Smooth muscle cell (in vitro differentiated cells): ENCODE measurements at regions not wholly inside any gene's neighbourhood (a gene's known extent, or its start where the extent isn't known, plus 50 kb on each side); places are given as distances from the start of the nearest gene placed in this dataset.
"Not testable (repeated sequence)": the region's sequence is repeated elsewhere in the genome, so short reads cannot be mapped to it uniquely, and the experiment has no call there.

ENCODE experiments used
- DNase-seq: peaks from one replicate; lab custom pipeline; 2025; ENCODE audit not compliant: unreplicated experiment; lab: John Stamatoyannopoulos, UW
- H2AFZ ChIP-seq: fragments of 200-600 bp; sonication (generic); 2 replicates; pipeline ENCODE4 v1.6.0; 2016; ENCODE audit warnings: antibody characterized with exemption, low read depth, mild to moderate bottlenecking
- H3F3A ChIP-seq: fragments of 200-600 bp; sonication (generic); 2 replicates; pipeline ENCODE4 v1.6.0; 2017; ENCODE audit warnings: antibody characterized with exemption, low read depth
- H3K27ac ChIP-seq: fragments of 200-600 bp; sonication (generic); 2 replicates; pipeline ENCODE4 v1.5.1; 2016; ENCODE audit warnings: low read depth, mild to moderate bottlenecking
- H3K27me3 ChIP-seq: fragments of 200-600 bp; sonication (generic); 2 replicates; pipeline ENCODE4 v1.6.1; 2016; ENCODE audit warnings: low read depth, mild to moderate bottlenecking
- H3K36me3 ChIP-seq: fragments of 200-600 bp; sonication (generic); 2 replicates; pipeline ENCODE4 v1.5.1; 2016; ENCODE audit warnings: low read depth
- H3K4me1 ChIP-seq: fragments of 200-600 bp; sonication (generic); 2 replicates; pipeline ENCODE4 v1.5.1; 2016; ENCODE audit warnings: low read depth
- H3K4me2 ChIP-seq: fragments of 200-600 bp; sonication (generic); 2 replicates; pipeline ENCODE4 v1.6.0; 2016; ENCODE audit warnings: mild to moderate bottlenecking
- H3K4me3 ChIP-seq: fragments of 200-600 bp; sonication (generic); 2 replicates; pipeline ENCODE4 v1.5.1; 2016; ENCODE audit warnings: mild to moderate bottlenecking
- H3K79me2 ChIP-seq: fragments of 200-600 bp; sonication (generic); 2 replicates; pipeline ENCODE4 v1.6.0; 2016; ENCODE audit warnings: low read depth, mild to moderate bottlenecking
- H3K9ac ChIP-seq: fragments of 200-600 bp; sonication (generic); 2 replicates; pipeline ENCODE4 v1.6.0; 2016; ENCODE audit warnings: low read depth
- H3K9me3 ChIP-seq: fragments of 200-600 bp; sonication (generic); replicated peaks from 2 replicates; pipeline ENCODE4 v1.5.1; 2016; ENCODE audit warnings: low read depth
- H4K20me1 ChIP-seq: fragments of 200-600 bp; sonication (generic); 2 replicates; pipeline ENCODE4 v1.6.0; 2016; ENCODE audit warnings: low read depth
- CTCF ChIP-seq: fragments of 200-600 bp; sonication (generic); IDR thresholded peaks from 2 replicates; pipeline ENCODE4 v1.5.1; 2017; ENCODE audit warnings: borderline replicate concordance, mild to moderate bottlenecking, antibody characterized with exemption; ENCODE audit not compliant: insufficient read depth, poor library complexity, severe bottlenecking
- WGBS: methylation state at CpG from one replicate; pipeline ENCODE4 v1.1.7; 2016; ENCODE audit warnings: low lambda C conversion rate; 5-methylcytosine and 5-hydroxymethylcytosine counted together

- no peak overlapping the region for H3K4me3 ChIP-seq
- no peak for TF ChIP-seq CTCF
- no peaks in the 10 kb centered on the region for H3F3A ChIP-seq
- no peaks in the 10 kb centered on the region for H3K36me3 ChIP-seq
- H3K4me1 ChIP-seq: no peaks in the 10 kb centered on the region
- no peak overlapping the region for H3K27ac ChIP-seq
- WGBS: 92% methylated on average over 2 of the region's 2 CpGs
- no peaks in the 10 kb centered on the region for H3K79me2 ChIP-seq
- no peaks in the 10 kb centered on the region for H4K20me1 ChIP-seq
- H3K9ac ChIP-seq: no peak overlapping the region
- no peak overlapping the region for H3K4me2 ChIP-seq
- DNase-seq: no peak
- H3K9me3 ChIP-seq: peaks cover 8% of the 10 kb centered on the region
- H3K27me3 ChIP-seq: no peaks in the 10 kb centered on the region
- H2AFZ ChIP-seq: no peak overlapping the region
Measured at GRCh38 chr3:194886836-194887235, 201.2 kb downstream of the FAM43A start.

DNA sequence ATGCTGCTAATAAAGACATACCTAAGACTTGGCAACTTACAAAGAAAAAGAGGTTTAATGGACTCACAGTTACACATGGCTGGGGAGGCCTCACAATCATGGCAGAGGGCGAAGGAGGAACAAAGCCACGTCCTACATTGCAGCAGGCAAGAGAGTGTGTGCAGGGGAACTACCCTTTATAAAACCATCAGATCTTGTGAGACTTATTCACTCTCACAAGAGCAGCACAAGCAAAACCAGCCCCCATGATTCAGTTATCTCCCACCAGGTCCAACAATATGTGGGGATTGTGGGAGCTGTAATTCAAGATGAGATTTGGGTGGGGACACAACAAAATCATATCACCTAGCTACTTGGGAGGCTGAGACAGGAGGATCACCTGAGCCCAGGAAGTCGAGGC lies 202.4 kb downstream of the FAM43A start:
- H3K9me3 ChIP-seq, DNase-seq, H3K4me1 ChIP-seq, H3K36me3 ChIP-seq, H3K27me3 ChIP-seq, H3K4me3 ChIP-seq, H2AFZ ChIP-seq, H3K79me2 ChIP-seq, H4K20me1 ChIP-seq, H3K27ac ChIP-seq, H3F3A ChIP-seq, H3K9ac ChIP-seq, H3K4me2 ChIP-seq: not testable (repeated sequence)
- WGBS: 94% methylated on average over 3 of the region's 3 CpGs

GRCh38 chr3:194888916-194889315 lies 203.2 kb downstream of the FAM43A start:
- Histone ChIP-seq H3K4me1 (no peaks in the 10 kb centered on the region), H3K36me3 (no peaks in the 10 kb centered on the region), H3K9ac (no peak overlapping the region), H3K27me3 (no peaks in the 10 kb centered on the region), H3K4me3 (no peak overlapping the region), H3K4me2 (no peak overlapping the region), H3K79me2 (no peaks in the 10 kb centered on the region), H4K20me1 (no peaks in the 10 kb centered on the region), H3K9me3 (peaks cover 4% of the 10 kb centered on the region), H3F3A (no peaks in the 10 kb centered on the region), H3K27ac (no peak overlapping the region), H2AFZ (no peak overlapping the region)
- 97% methylated on average over 3 of the region's 3 CpGs for WGBS
- TF ChIP-seq CTCF: no peak
- no peak for DNase-seq

GRCh38 chr3:194890091-194890490 lies 204.4 kb downstream of the FAM43A start:
- no peak for TF ChIP-seq CTCF
- H3F3A ChIP-seq: no peaks in the 10 kb centered on the region
- H3K27me3 ChIP-seq: no peaks in the 10 kb centered on the region
- no peaks in the 10 kb centered on the region for H3K36me3 ChIP-seq
- no peaks in the 10 kb centered on the region for H3K4me1 ChIP-seq
- 75% methylated on average over 7 of the region's 7 CpGs for WGBS
- no peak overlapping the region for H3K9ac ChIP-seq
- H4K20me1 ChIP-seq: no peaks in the 10 kb centered on the region
- no peak overlapping the region for H3K4me2 ChIP-seq
- no peaks in the 10 kb centered on the region for H3K9me3 ChIP-seq
- no peak overlapping the region for H2AFZ ChIP-seq
- H3K79me2 ChIP-seq: no peaks in the 10 kb centered on the region
- H3K27ac ChIP-seq: no peak overlapping the region
- H3K4me3 ChIP-seq: no peak overlapping the region
- DNase-seq: no peak
